ENCODE measurements at regions not wholly inside any gene's neighbourhood (a gene's known extent, or its start where the extent isn't known, plus 50 kb on each side); places are given as distances from the start of the nearest gene placed in this dataset.
"Not testable (repeated sequence)": the region's sequence is repeated elsewhere in the genome, so short reads cannot be mapped to it uniquely, and the experiment has no call there.

GRCh38 chr21:5975719-5976118, 4545.7 kb upstream of the TPTE start:
- H3K9me3 ChIP-seq; H3K36me3 ChIP-seq; DNase-seq; H3K27ac ChIP-seq; H3K4me1 ChIP-seq; intact Hi-C loops (cut with DNase I; ENCODE audit: low total_unique reads); H3K27me3 ChIP-seq; H3K4me3 ChIP-seq: not testable (repeated sequence)
- no CpG with 5 or more reads among the region's 5 CpGs for WGBS, 5 donors

- DNase-seq; H3K4me3 ChIP-seq; intact Hi-C loops (cut with DNase I; ENCODE audit: low total_unique reads); H3K36me3 ChIP-seq; H3K27ac ChIP-seq; H3K27me3 ChIP-seq; H3K9me3 ChIP-seq; H3K4me1 ChIP-seq: not testable (repeated sequence)
- no CpG with 5 or more reads among the region's 2 CpGs for WGBS, 5 donors
These were observed 4523.8 kb upstream of the TPTE start for GRCh38 chr21:5997586-5997985.

DNA sequence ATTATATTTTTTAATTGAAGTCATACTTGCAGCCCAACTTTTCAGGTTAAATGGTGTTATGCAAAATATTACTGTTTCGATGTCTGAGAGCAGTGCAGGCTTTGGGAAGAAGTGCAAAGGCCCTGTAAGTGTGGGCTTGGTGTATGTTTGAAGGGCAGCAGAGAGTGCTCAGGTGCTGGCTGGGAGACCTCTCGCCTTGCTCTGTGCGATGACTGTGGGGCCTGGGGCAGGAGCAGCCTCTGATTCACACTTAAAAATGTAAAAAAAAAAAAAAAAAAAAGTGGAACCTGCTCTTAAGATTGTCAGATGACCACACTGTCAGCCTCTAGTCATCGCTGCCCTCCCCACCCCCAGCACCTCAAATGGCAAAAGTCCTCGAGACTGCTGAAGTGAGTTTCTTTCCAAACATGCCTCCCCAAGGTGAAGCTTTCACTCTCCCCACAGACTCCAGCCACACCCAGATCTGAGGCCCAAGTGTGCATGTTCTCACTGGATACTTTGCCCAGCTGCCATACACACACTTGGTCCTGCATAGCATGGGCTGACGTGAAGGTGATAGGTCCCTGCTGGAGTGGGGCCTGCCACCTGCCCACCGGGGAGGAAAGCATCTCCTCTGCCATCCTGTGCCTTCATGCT, 4505.8 kb upstream of the TPTE start:
- WGBS, 5 donors, result no CpG with 5 or more reads among the region's 7 CpGs
- H3K9me3 ChIP-seq; H3K27me3 ChIP-seq; H3K4me1 ChIP-seq; intact Hi-C loops (cut with DNase I; ENCODE audit: low total_unique reads); H3K36me3 ChIP-seq; H3K27ac ChIP-seq; H3K4me3 ChIP-seq; DNase-seq: not testable (repeated sequence)

GRCh38 chr21:6020460-6020859, 4500.9 kb upstream of the TPTE start:
- DNase-seq; H3K27me3 ChIP-seq; intact Hi-C loops (cut with DNase I; ENCODE audit: low total_unique reads); H3K36me3 ChIP-seq; H3K4me1 ChIP-seq; H3K9me3 ChIP-seq; H3K27ac ChIP-seq; H3K4me3 ChIP-seq: not testable (repeated sequence)
- WGBS, 5 donors, result no CpG with 5 or more reads among the region's 5 CpGs

DNA sequence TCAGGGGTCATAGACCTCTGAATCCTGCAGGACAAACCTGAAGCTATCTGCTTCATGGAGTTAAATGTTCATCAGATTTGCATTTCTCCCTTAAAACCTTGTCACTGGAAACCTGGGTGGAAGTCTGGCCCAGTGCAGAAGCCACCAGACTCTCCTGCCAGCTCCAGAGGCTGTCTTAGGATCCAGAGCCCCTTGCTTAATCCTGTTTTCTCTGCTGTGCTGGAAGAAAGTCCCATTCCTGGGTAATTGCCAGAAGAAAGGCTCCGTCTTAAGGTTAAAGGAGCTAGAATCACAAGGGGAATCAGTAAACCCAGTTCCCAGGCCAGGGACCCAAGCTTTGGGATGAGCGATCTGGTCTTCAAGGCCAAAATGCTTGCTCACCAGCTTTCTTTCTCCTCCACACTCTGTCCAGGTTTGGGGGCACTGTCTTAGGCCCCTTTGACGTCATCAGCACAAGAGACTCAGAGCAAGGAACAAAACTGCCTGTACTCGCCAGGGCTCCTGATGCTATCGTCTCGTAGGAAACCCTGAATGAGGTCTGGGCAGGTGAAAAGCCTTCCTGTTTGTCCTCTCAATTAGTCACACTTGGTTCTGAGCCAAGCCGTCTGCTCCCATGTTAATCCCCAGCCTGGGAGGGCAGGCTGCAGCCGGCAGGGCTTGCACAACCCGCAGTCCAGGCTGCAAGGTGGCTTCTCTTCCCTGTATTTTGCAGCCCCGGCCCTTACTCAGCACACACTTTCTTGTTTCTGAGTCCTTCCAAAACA, 4500.2 kb upstream of the TPTE start:
- H3K36me3 ChIP-seq; DNase-seq; intact Hi-C loops (cut with DNase I; ENCODE audit: low total_unique reads): not testable (repeated sequence)

GRCh38 chr21:6021717-6022270, 4499.6 kb upstream of the TPTE start:
- no CpG with 5 or more reads among the region's 4 CpGs for WGBS, 5 donors
- H3K9me3 ChIP-seq; intact Hi-C loops (cut with DNase I; ENCODE audit: low total_unique reads); H3K36me3 ChIP-seq; DNase-seq; H3K27ac ChIP-seq; H3K4me1 ChIP-seq; H3K4me3 ChIP-seq; H3K27me3 ChIP-seq: not testable (repeated sequence)

More for the DNA sequence above, 4500.2 kb upstream of the TPTE start:
- not testable (repeated sequence) for H3K27me3 ChIP-seq, H3K4me3 ChIP-seq, H3K4me1 ChIP-seq, H3K9me3 ChIP-seq, H3K27ac ChIP-seq
- no CpG with 5 or more reads among the region's 10 CpGs for WGBS, 5 donors

- H3K9me3 ChIP-seq; H3K4me3 ChIP-seq; H3K27ac ChIP-seq; H3K36me3 ChIP-seq; DNase-seq; H3K4me1 ChIP-seq; H3K27me3 ChIP-seq; intact Hi-C loops (cut with DNase I; ENCODE audit: low total_unique reads): not testable (repeated sequence)
- no CpG with 5 or more reads among the region's 3 CpGs for WGBS, 5 donors
These were observed 4498.1 kb upstream of the TPTE start for GRCh38 chr21:6023331-6023730.

DNA sequence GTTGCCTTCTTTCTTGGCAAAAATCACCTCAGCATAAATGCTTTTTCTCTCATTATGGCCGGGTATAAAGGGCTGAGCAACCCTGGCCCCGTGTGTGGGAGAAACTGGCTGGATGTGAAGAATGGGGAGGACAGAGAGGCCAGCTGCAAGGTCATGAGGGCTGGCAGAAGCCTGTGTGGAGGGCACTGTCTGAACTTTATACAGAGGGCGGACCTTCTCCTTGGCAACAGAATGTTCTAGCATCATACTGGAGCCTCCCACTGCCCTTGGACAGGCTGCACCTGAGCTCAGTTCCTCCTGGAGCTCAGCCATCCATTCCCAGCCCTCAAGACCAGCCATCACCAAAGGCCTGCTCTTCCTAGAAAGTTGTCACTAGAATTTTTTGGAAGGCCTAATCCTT, 4496.2 kb upstream of the TPTE start:
- intact Hi-C loops (cut with DNase I; ENCODE audit: low total_unique reads); H3K27ac ChIP-seq; H3K4me3 ChIP-seq; H3K4me1 ChIP-seq; H3K36me3 ChIP-seq; H3K9me3 ChIP-seq; DNase-seq; H3K27me3 ChIP-seq: not testable (repeated sequence)
- WGBS, 5 donors, result no CpG with 5 or more reads among the region's 3 CpGs

- H3K36me3 ChIP-seq; H3K4me3 ChIP-seq; H3K27ac ChIP-seq; H3K4me1 ChIP-seq; H3K9me3 ChIP-seq; intact Hi-C loops (cut with DNase I; ENCODE audit: low total_unique reads); DNase-seq; H3K27me3 ChIP-seq: not testable (repeated sequence)
- WGBS, 5 donors, result no CpG with 5 or more reads among the region's 3 CpGs
These were observed 4493.9 kb upstream of the TPTE start for GRCh38 chr21:6027497-6027896.

DNA sequence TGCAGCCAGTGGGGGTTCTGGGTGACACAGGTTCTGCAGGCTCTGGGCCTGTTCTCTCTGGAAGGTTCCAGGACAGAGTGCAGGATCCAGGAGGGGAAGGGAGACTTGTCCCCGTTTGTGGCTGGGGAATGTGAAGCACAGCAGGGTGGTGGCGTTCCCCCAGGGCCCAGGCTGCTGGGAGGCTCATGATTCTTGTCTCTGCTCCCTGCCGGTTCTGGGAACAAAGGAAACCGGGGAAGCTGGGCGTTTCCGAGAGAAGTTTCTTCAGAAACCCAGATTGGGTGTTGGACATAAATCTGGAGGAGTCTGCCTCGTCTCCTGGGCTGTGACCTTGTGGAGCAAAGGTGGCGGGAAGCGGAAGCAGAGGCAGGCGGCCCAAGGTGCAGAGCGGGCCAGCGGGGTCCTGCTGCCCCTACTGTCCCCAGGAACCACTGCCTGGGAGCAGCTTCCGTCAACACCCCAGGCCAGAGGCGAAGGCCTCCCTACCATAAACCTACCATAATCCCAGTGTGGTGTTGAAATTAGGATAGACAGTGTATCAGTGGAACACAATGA, 4487.2 kb upstream of the TPTE start:
- intact Hi-C loops (cut with DNase I; ENCODE audit: low total_unique reads); H3K4me3 ChIP-seq; H3K27ac ChIP-seq; H3K9me3 ChIP-seq; H3K36me3 ChIP-seq; DNase-seq; H3K4me1 ChIP-seq; H3K27me3 ChIP-seq: not testable (repeated sequence)
- WGBS, 5 donors, result no CpG with 5 or more reads among the region's 14 CpGs

- DNase-seq; H3K9me3 ChIP-seq; H3K4me1 ChIP-seq; H3K27me3 ChIP-seq; H3K27ac ChIP-seq; intact Hi-C loops (cut with DNase I; ENCODE audit: low total_unique reads); H3K4me3 ChIP-seq; H3K36me3 ChIP-seq: not testable (repeated sequence)
- WGBS, 5 donors, result no CpG with 5 or more reads among the region's 15 CpGs
These were observed 4486.4 kb upstream of the TPTE start for GRCh38 chr21:6034820-6035473.
